DMS114 treated with DMSO at 0.1 percent for 48 hours (cell line): ENCODE measurements at regions not wholly inside any gene's neighbourhood (a gene's known extent, or its start where the extent isn't known, plus 50 kb on each side); places are given as distances from the start of the nearest gene placed in this dataset.

Experiments used
- DNase-seq: peaks from one replicate; lab custom pipeline; 2025; ENCODE audit not compliant: unreplicated experiment; lab: John Stamatoyannopoulos, UW

DNA sequence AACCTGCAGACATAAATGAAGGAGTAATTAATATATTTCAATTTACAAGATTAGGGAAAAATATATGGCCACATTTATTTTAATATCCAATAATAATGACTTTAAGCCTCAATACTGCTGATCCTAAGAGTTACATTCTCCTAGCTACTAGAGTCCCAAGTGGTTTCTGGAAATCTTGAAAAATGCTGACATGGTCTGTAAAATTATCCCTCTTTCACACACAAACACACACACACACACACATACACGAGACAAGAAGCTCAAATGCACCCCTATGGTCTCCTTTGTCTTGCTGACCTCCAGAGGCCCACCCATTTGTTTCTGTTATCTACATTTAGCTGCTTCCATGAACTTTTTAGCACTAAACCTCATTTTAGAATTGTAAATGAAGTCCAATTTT, 53.0 kb upstream of the USP15 start:
- no peak for DNase-seq
